MM.1S (cell line): ENCODE measurements at regions not wholly inside any gene's neighbourhood (a gene's known extent, or its start where the extent isn't known, plus 50 kb on each side); places are given as distances from the start of the nearest gene placed in this dataset.

ENCODE experiments used
- EZH2 ChIP-seq: fragments of 300-600 bp; sonication (generic); optimal IDR thresholded peaks from 2 replicates; pipeline ENCODE3; 2017; ENCODE audit warnings: low read depth, mild to moderate bottlenecking, antibody characterized with exemption, low read length, mixed read lengths
- EZH2phosphoT487 ChIP-seq: fragments of 300-600 bp; sonication (generic); IDR thresholded peaks from 2 replicates; pipeline ENCODE4 v1.6.1; 2018; ENCODE audit warnings: antibody characterized with exemption, low read length
- TF ChIP-seq, protein P1 (sequence below): fragments of 300-600 bp; sonication (generic); IDR thresholded peaks from 2 replicates; pipeline ENCODE4 v1.5.1; 2016; ENCODE audit warnings: antibody characterized with exemption, low read length, mixed read lengths

DNA sequence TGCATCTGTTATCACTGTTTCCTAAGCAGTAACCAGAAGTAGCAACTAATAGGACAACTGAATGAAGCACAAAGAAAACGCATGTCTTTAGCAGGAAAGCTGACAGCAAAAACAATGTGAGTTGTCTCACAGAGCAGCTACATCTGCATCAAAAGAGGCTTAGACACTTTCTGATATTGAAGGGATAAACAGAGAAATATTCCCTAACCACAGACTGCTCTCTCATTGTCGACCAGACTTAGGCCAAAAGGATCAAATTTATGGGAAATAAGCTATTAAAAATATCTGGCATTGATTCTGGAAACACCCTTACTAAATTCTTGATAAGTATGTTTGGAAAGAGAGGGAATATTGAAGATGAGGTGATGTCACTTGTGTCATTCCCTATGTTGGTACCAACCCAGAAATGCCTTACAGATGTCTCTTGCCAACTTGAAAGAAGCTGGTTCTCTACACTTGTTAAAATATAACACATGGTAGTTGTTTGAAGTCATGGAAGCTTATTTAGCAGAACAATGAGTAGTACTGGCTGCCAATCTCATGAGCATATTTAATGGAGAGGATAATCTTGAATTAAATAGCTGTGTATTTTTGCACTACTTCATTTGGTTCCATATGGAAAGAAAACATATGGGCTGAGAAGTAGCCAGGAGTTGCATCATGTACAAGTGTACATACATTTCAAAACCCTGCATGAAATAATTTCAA lies 929.3 kb upstream of the MAN1A1 start:
- no peak for TF ChIP-seq EZH2phosphoT487
- TF ChIP-seq, protein P1, sequence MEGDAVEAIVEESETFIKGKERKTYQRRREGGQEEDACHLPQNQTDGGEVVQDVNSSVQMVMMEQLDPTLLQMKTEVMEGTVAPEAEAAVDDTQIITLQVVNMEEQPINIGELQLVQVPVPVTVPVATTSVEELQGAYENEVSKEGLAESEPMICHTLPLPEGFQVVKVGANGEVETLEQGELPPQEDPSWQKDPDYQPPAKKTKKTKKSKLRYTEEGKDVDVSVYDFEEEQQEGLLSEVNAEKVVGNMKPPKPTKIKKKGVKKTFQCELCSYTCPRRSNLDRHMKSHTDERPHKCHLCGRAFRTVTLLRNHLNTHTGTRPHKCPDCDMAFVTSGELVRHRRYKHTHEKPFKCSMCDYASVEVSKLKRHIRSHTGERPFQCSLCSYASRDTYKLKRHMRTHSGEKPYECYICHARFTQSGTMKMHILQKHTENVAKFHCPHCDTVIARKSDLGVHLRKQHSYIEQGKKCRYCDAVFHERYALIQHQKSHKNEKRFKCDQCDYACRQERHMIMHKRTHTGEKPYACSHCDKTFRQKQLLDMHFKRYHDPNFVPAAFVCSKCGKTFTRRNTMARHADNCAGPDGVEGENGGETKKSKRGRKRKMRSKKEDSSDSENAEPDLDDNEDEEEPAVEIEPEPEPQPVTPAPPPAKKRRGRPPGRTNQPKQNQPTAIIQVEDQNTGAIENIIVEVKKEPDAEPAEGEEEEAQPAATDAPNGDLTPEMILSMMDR = no peak
- no peak for TF ChIP-seq EZH2
